H1 (cell line): ENCODE measurements at regions not wholly inside any gene's neighbourhood (a gene's known extent, or its start where the extent isn't known, plus 50 kb on each side); places are given as distances from the start of the nearest gene placed in this dataset.

Experiments
- ASH2L ChIP-seq: fragments of 200-600, 300-600 bp; sonication (generic); IDR thresholded peaks from one replicate; pipeline ENCODE4 v1.7.1; 2017; ENCODE audit warnings: low read length
- BACH1 ChIP-seq: IDR thresholded peaks from 2 replicates; pipeline ENCODE4 v1.6.1; 2012; ENCODE audit warnings: low read length, improper control_type of control experiment
- CBX5 ChIP-seq: fragments of 300-800, 300-1000 bp; sonication (generic); IDR thresholded peaks from 2 replicates; pipeline ENCODE4 v1.7.1; 2016; ENCODE audit warnings: antibody characterized with exemption, low read length, low read depth
- CHD1 ChIP-seq: IDR thresholded peaks from 2 replicates; pipeline ENCODE4 v1.6.1; 2012; ENCODE audit warnings: low read depth, low read length, improper control_type of control experiment
- CHD2 ChIP-seq: IDR thresholded peaks from 2 replicates; pipeline ENCODE4 v1.6.1; 2012; ENCODE audit warnings: low read length, improper control_type of control experiment
- EZH2 ChIP-seq: fragments of 200-600 bp; sonication (generic); IDR thresholded peaks from 2 replicates; pipeline ENCODE4 v1.7.1; 2012; ENCODE audit warnings: low read depth, mild to moderate bottlenecking, moderate library complexity, low read length, inconsistent platforms; ENCODE audit not compliant: severe bottlenecking
- FOSL1 ChIP-seq: IDR thresholded peaks from 2 replicates; pipeline ENCODE4 v1.6.1; 2011; ENCODE audit warnings: mild to moderate bottlenecking, low read depth, low read length, moderate library complexity; ENCODE audit not compliant: insufficient read depth
- GABPA ChIP-seq: IDR thresholded peaks from 2 replicates; pipeline ENCODE4 v1.6.1; 2011; ENCODE audit warnings: mild to moderate bottlenecking, low read length, moderate library complexity, borderline replicate concordance; ENCODE audit not compliant: insufficient read depth
- JUN ChIP-seq: IDR thresholded peaks from 2 replicates; pipeline ENCODE4 v1.6.1; 2011; ENCODE audit warnings: low read depth, mild to moderate bottlenecking, improper control_type of control experiment, low read length
- KDM1A ChIP-seq: fragments of 200-600, 300-600 bp; sonication (generic); IDR thresholded peaks from 2 replicates; pipeline ENCODE4 v1.7.1; 2016; ENCODE audit warnings: mild to moderate bottlenecking, low read length, borderline replicate concordance
- KDM5A ChIP-seq: fragments of 200-600 bp; IDR thresholded peaks from 2 replicates; pipeline ENCODE4 v1.7.1; 2012; ENCODE audit warnings: mild to moderate bottlenecking, low read length, inconsistent platforms, mixed read lengths
- POLR2A ChIP-seq, 2 experiments: IDR thresholded peaks; 1 replicate in 1 of 2; 2 replicates in 1 of 2; pipeline ENCODE4 v1.6.1; 2011; ENCODE audit warnings: low read depth in 2 of 2, low read length in 2 of 2, mild to moderate bottlenecking in 2 of 2; ENCODE audit errors: control extremely low read depth in 1 of 2
- POLR2AphosphoS5 ChIP-seq: IDR thresholded peaks from 2 replicates; pipeline ENCODE4 v1.6.1; 2011; ENCODE audit warnings: low read depth, low read length
- RXRA ChIP-seq: IDR thresholded peaks from 2 replicates; pipeline ENCODE4 v1.6.1; 2011; ENCODE audit warnings: low read depth, mild to moderate bottlenecking, low read length, moderate library complexity; ENCODE audit not compliant: insufficient read depth
- SUZ12 ChIP-seq: fragments of 200-600 bp; sonication (generic); IDR thresholded peaks from 2 replicates; pipeline ENCODE4 v1.6.1; 2012; ENCODE audit warnings: mild to moderate bottlenecking, inconsistent platforms, low read length, moderate library complexity, mixed read lengths
- TAF7 ChIP-seq: optimal IDR thresholded peaks from 2 replicates; pipeline ENCODE3; 2011; ENCODE audit warnings: low read depth, mild to moderate bottlenecking, inconsistent platforms, low read length, moderate library complexity, borderline replicate concordance
- TEAD4 ChIP-seq: IDR thresholded peaks from 2 replicates; pipeline ENCODE4 v1.6.1; 2012; ENCODE audit warnings: low read depth, low read length, inconsistent platforms, mixed read lengths
- TF ChIP-seq, protein P1 (sequence below), 3 experiments: IDR thresholded peaks; 1 replicate in 2 of 3; 2 replicates in 1 of 3; pipeline versions ENCODE4 v1.5.1 to v1.6.1; 2011; ENCODE audit warnings: low read length in 3 of 3, mild to moderate bottlenecking in 3 of 3, inconsistent platforms in 2 of 3, low read depth in 1 of 3, moderate library complexity in 1 of 3; ENCODE audit not compliant: insufficient read depth in 1 of 3; ENCODE audit errors: control extremely low read depth in 1 of 3
- TF ChIP-seq, protein P2 (sequence below): IDR thresholded peaks from 2 replicates; pipeline ENCODE4 v1.6.1; 2011; ENCODE audit warnings: low read depth, mild to moderate bottlenecking, low read length; ENCODE audit not compliant: insufficient read depth

DNA sequence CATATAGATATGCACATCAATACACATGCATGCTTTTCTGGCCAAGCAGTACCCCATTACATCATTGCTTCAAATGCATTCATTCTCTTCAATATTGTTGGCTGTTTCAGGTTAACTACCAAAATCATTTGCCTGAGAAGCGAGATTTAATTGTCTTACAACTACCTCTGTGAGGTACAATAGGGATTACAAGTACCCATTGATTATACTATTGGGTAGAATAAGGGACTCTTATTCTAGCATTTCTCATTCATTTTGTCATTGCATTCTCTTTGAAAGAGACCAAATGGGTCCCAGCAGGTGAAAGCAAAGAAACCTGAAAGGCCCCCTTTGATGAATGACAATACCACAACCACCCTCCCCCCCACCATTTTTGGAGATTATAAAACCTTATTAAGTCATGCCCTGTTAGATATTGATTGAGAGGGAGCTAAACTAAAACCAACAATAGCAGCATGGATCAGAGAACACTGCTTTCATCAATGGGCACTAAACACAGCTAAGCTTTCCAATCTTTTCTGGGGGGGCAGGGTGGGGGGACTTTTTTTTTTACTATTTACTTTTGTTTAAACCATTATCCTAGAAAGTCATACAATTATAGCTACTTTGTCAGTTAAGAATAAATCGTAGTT, 375.0 kb upstream of the CCNH start (continued):
- TF ChIP-seq, protein P1, sequence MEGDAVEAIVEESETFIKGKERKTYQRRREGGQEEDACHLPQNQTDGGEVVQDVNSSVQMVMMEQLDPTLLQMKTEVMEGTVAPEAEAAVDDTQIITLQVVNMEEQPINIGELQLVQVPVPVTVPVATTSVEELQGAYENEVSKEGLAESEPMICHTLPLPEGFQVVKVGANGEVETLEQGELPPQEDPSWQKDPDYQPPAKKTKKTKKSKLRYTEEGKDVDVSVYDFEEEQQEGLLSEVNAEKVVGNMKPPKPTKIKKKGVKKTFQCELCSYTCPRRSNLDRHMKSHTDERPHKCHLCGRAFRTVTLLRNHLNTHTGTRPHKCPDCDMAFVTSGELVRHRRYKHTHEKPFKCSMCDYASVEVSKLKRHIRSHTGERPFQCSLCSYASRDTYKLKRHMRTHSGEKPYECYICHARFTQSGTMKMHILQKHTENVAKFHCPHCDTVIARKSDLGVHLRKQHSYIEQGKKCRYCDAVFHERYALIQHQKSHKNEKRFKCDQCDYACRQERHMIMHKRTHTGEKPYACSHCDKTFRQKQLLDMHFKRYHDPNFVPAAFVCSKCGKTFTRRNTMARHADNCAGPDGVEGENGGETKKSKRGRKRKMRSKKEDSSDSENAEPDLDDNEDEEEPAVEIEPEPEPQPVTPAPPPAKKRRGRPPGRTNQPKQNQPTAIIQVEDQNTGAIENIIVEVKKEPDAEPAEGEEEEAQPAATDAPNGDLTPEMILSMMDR (IDR thresholded peaks at IDR 0.05; ENCODE audit: control extremely low read depth in 1 of 3, insufficient read depth in 1 of 3, low read depth in 1 of 3, low read length in 3 of 3): no peak
- no peak for TF ChIP-seq KDM1A
- TF ChIP-seq SUZ12: no peak
- no peak for TF ChIP-seq FOSL1
- no peak for TF ChIP-seq CHD2
- TF ChIP-seq JUN: no peak
- TF ChIP-seq BACH1: no peak
- TF ChIP-seq EZH2: no peak
- TF ChIP-seq, protein P2, sequence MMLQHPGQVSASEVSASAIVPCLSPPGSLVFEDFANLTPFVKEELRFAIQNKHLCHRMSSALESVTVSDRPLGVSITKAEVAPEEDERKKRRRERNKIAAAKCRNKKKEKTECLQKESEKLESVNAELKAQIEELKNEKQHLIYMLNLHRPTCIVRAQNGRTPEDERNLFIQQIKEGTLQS: no peak
- no peak for TF ChIP-seq TAF7
- no peak for TF ChIP-seq KDM5A
- no peak for TF ChIP-seq GABPA
- no peak for TF ChIP-seq RXRA
- TF ChIP-seq CHD1: no peak
- TF ChIP-seq POLR2AphosphoS5: no peak
- TF ChIP-seq ASH2L: no peak
- TF ChIP-seq TEAD4: no peak
- no peak for TF ChIP-seq POLR2A (IDR thresholded peaks at IDR 0.05; ENCODE audit: control extremely low read depth in 1 of 2, low read depth in 2 of 2, low read length in 2 of 2)
- TF ChIP-seq CBX5: no peak
